Fibroblast of villous mesenchyme (primary cell): ENCODE measurements at regions not wholly inside any gene's neighbourhood (a gene's known extent, or its start where the extent isn't known, plus 50 kb on each side); places are given as distances from the start of the nearest gene placed in this dataset.

ENCODE experiments used
- DNase-seq: peaks from one replicate; pipeline ENCODE4 v3.0.0-alpha.2; 2010; ENCODE audit warnings: low read depth
- H3K4me3 ChIP-seq: 2 replicates; pipeline ENCODE4 v1.5.1; 2011; ENCODE audit warnings: low read depth, mild to moderate bottlenecking, low read length
- CTCF ChIP-seq: IDR thresholded peaks from 2 replicates; pipeline ENCODE4 v1.5.1; 2012; ENCODE audit warnings: low read depth, mild to moderate bottlenecking, low read length; ENCODE audit not compliant: insufficient read depth

- H3K4me3 ChIP-seq = no peak overlapping the region
- DNase-seq = no peak
- TF ChIP-seq CTCF = no peak
These were observed 369.0 kb downstream of the HINT1 start for GRCh38 chr5:130796032-130796431.

- DNase-seq = no peak
- TF ChIP-seq CTCF = no peak
- no peak overlapping the region for H3K4me3 ChIP-seq
These were observed 370.0 kb downstream of the HINT1 start for GRCh38 chr5:130795037-130795436.

GRCh38 chr5:130777794-130778193 lies 387.3 kb downstream of the HINT1 start:
- DNase-seq = no peak
- TF ChIP-seq CTCF = no peak
- H3K4me3 ChIP-seq = no peak overlapping the region

- DNase-seq = no peak
- TF ChIP-seq CTCF = no peak
These were observed 391.2 kb downstream of the HINT1 start for GRCh38 chr5:130773813-130774212.

GRCh38 chr5:130762031-130762430 lies 403.0 kb downstream of the HINT1 start:
- no peak for TF ChIP-seq CTCF
- peak; percentile 7 for DNase-seq
- H3K4me3 ChIP-seq = no peak overlapping the region

More at GRCh38 chr5:130773813-130774212, 391.2 kb downstream of the HINT1 start:
- H3K4me3 ChIP-seq = no peak overlapping the region

- H3K4me3 ChIP-seq = no peak overlapping the region
- no peak for DNase-seq
These were observed 406.0 kb downstream of the HINT1 start for GRCh38 chr5:130759061-130759460.

More at GRCh38 chr5:130759061-130759460, 406.0 kb downstream of the HINT1 start:
- no peak for TF ChIP-seq CTCF
